Fibroblast of pulmonary artery (primary cell): ENCODE measurements at regions not wholly inside any gene's neighbourhood (a gene's known extent, or its start where the extent isn't known, plus 50 kb on each side); places are given as distances from the start of the nearest gene placed in this dataset.

Experiments
- DNase-seq: peaks from one replicate; pipeline ENCODE4 v3.0.0-alpha.2; 2010; ENCODE audit warnings: low read depth
- H3K4me3 ChIP-seq: replicated peaks from 2 replicates; pipeline ENCODE4 v1.5.1; 2011; ENCODE audit warnings: low read depth, mild to moderate bottlenecking, control low read depth, low read length, moderate library complexity
- CTCF ChIP-seq: IDR thresholded peaks from 2 replicates; pipeline ENCODE4 v1.5.1; 2011; ENCODE audit warnings: mild to moderate bottlenecking, control low read depth, low read length, inconsistent platforms; ENCODE audit errors: missing control alignments

- TF ChIP-seq CTCF, result no peak
- H3K4me3 ChIP-seq, result no peak overlapping the region
- no peak for DNase-seq
These were observed 365.1 kb upstream of the SFSWAP start for GRCh38 chr12:131345521-131346436.

- no peak overlapping the region for H3K4me3 ChIP-seq
- DNase-seq, result no peak
- no peak for TF ChIP-seq CTCF
These were observed 364.1 kb upstream of the SFSWAP start for GRCh38 chr12:131346555-131347344.

- TF ChIP-seq CTCF, result no peak
- H3K4me3 ChIP-seq, result no peak overlapping the region
- DNase-seq, result no peak
These were observed 363.6 kb upstream of the SFSWAP start for GRCh38 chr12:131347345-131347714.

GRCh38 chr12:131347732-131348131 is 363.2 kb upstream of the SFSWAP start:
- TF ChIP-seq CTCF, result no peak
- no peak for DNase-seq

GRCh38 chr12:131348231-131348630 is 362.7 kb upstream of the SFSWAP start:
- DNase-seq, result no peak
- no peak overlapping the region for H3K4me3 ChIP-seq
- no peak for TF ChIP-seq CTCF

More at GRCh38 chr12:131347732-131348131, 363.2 kb upstream of the SFSWAP start:
- no peak overlapping the region for H3K4me3 ChIP-seq

- H3K4me3 ChIP-seq, result no peak overlapping the region
- no peak for DNase-seq
- TF ChIP-seq CTCF, result no peak
These were observed 362.2 kb upstream of the SFSWAP start for GRCh38 chr12:131348646-131349045.
